ENCODE measurements at regions not wholly inside any gene's neighbourhood (a gene's known extent, or its start where the extent isn't known, plus 50 kb on each side); places are given as distances from the start of the nearest gene placed in this dataset.

DNA sequence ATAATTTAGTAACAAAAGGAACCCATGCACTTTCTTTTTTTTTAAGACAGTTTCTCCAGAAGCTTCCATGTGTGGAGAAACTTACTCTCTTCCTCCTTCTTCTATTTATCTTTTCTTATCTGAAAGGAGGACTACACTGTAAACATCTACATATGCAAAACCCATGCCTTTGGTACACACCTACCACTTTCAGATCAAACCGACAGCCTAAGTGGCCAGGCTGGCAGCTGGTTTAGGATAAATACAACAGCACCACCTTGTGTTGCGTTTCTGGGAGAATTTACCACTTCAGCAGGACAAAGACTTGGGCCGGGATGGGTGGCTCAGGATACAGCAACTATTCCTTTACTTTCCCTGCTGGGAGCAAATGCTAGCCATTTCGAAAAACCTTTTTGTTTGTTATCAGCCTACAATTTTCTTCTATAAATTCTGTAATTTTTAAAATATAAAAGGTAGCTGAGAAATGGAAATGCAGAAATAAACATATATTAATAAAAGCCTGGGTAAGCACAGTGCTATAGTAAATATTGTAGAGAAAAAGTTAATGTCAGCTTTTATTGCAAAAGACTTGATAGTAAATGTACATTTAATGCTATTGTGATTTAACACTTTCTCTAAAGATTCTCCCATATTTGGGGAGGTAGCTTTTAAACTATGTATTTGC, 94.0 kb upstream of the RFC3 start:
- DNase-seq = peak; percentile 23

DNA sequence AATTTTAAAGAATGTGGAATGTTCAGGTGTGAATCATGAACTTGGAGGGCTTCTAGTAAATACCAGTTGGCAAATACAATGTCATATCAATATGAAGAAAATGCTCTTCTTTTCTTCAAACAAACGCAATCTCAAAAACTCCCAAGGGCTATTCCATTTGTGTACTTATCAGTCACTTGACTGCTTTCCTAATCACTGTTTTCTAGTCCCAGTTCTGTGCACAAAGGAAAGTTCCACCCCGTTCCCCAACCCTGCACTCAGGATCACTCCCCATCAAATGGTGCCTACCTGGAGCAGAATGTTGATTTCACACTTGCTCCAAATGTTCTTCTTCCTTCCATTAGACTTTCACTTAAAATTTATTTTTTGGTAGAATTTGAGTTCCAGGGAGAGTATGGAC, 92.6 kb upstream of the RFC3 start:
- DNase-seq = no peak

GRCh38 chr13:33727297-33728083, 90.5 kb upstream of the RFC3 start:
- no peak for DNase-seq

- no peak for DNase-seq
These were observed 89.5 kb upstream of the RFC3 start for GRCh38 chr13:33728271-33729037.

DNA sequence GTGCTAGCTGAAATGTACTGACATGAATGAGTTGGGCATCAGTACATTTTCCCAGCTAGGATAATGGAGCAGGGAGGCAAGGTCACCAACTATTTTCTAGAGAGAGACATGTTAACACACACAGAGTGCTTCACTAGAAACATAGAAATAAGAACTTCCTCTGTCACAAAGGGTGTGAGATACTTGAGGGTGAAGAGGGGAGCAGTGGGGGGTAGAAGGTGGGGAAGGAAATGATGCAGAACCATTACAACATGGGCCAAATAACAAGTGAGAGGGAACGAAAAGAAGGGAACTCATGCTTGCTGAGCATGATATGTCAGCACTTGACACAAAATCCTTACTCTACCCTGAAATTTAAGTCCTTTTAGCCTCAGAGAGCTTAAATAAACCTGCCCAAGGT, 87.8 kb upstream of the RFC3 start:
- no peak for DNase-seq

GRCh38 chr13:33730619-33731018, 87.3 kb upstream of the RFC3 start:
- DNase-seq = no peak

DNA sequence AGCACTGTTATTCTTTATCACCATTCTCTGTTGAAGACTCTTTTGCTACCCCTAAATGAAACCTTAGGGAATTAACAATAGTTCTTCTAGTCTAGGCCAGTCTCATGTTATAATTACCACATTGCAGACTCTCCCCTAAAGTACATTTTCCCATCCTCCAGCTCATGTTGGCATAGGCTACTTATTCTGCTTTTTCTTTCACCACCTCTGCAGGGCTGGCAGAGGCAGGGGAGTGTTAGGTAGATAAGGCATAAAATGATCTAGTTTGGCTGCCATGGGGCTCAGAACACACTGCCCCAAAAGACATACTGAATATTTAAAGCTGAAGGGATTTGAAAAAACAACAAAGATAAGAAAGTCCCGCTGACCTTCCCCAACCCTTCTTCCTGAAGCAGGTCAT, 82.7 kb upstream of the RFC3 start:
- no peak for DNase-seq

- no peak for DNase-seq
These were observed 78.7 kb upstream of the RFC3 start for GRCh38 chr13:33739254-33739653.

DNA sequence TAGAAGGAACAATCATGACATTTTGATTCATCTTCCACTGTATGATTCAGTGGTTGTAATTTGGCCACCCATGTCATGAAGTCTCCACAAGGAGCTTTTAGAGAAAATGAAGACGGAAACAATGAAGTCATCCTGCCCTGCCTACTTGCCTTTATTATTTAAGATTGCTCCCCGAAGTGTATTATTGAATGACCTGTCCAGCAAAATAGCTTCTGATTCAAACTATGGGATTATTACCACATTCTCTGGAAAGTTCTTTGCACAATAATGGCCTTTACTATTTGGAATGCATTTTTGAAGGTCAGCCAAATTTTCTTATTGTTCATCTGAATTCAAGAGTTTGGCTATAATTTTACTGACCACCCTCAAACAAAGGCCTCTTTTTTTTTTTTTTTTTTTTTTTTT, 77.8 kb upstream of the RFC3 start:
- DNase-seq = no peak

GRCh38 chr13:33742321-33742720, 75.6 kb upstream of the RFC3 start:
- DNase-seq = no peak

DNA sequence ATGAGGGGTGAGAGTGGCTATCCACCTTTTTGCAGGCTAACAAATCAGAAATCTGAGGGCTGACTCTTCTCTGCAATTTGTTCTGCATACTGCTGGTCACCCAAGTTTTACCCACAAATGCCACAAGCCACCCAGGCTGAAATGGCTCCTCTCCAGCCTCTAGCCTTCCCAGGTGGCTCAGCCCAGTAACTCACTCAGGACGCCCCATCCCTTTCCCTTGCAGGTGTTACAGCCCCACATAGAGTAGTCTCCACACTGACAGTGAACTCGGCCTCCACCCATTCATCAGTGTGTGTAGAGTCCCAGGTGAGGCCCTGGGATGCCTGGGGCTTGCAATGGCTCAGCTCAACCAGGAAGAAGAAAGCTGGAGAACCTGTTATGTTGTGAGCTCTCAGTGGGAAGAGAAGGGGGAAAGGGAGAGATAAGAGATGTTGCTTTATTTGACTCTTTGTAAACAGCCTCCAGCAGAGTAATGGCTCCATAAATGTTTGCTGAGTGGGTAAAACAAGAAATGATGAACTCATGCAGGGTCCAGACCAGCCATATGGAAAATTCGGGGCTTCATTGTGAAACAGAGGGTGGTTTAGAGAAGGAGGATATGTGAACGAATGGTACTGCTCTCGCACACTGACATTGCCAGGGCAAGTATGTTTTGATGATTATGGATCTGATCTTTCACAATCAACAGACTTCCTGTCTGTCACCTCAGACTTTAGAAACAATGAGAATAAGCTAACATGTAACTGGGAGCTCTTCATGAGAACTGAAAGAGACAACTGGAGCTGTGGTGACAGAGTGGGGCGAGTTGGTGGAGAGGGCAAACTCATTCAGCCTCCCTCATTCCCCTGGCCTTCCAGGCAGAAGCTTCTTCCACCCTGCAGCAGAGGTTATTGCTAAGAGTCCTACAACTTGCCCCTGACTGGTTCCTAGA, 74.2 kb upstream of the RFC3 start:
- no peak for DNase-seq

DNA sequence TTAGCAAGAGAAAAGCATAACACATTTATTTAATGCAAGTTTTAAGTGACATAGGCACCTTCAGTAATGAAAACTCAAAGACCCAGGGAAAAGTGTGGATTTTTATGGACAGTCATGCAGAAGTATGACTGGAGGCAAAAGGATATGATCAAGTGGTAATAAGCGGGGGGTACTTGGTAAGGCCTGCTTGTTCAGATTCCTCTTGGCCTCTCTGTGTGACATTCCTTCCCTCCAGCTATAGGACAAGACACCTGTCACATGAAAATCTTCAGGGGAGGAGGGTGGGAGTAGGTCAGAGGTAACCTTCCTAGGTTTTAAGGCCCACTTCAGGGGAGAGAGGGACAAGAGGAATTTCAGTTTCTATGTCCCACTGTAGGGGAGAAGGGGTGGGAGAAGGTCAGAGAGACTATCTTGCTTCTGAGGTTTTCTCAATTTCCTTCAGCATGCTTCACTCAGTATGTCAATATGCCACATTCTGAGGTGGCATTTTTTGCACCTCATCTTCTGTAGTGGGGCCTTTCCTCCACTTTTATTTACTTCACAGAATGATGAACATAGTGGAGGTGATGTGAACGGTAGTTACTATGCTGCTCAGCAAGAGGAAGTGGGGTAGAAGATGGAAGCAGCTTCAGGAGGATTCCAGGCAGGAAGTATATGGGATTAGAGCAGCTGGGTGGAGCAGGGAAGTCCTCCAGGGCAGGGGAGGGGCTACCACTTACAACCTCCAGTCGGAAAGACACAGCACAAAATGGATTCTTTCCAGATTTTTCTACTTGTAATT, 73.2 kb upstream of the RFC3 start:
- no peak for DNase-seq

GRCh38 chr13:33745370-33746324, 72.3 kb upstream of the RFC3 start:
- DNase-seq = no peak

- DNase-seq = no peak
These were observed 71.1 kb upstream of the RFC3 start for GRCh38 chr13:33746867-33747266.

DNA sequence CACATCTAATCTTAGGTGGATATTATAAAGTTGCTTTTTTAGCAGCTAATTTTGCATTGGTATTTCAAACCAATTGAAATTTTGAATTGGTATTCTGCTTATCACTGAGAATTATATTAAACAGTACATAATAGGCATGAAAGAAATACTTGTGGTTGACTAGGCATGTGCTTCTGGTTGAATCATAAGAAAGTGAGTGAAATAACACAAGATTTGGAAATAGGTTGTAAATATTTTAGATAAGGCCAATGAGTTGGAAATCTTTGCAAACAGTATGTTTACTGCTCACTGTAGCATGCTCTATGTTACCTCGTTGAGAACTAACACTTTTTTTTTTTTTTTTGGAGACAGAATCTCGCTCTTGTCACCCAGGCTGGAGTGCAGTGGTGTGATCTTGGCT, 66.8 kb upstream of the RFC3 start:
- peak; percentile 57 for DNase-seq

DNA sequence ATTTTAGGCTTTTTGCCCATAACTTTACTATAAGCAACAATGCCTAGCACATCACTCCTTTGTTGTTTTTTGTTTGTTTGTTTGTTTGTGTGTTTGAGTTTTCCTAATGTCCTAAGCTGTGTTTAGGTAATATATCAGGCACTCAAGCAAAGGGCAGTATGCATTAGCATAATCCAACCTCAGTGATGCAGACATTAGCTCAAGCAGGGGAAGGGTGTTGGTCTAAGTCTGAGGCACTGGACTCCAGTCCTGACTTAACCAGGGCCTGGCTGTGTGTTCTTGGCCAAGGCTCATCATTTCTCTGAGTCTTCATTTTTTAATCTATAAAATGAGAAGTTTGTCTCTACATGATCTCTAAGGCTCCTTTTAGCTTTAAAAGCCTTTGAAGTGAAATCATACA, 65.9 kb upstream of the RFC3 start:
- no peak for DNase-seq

- no peak for DNase-seq
These were observed 65.4 kb upstream of the RFC3 start for GRCh38 chr13:33752597-33752996.

GRCh38 chr13:33756929-33757328, 61.0 kb upstream of the RFC3 start:
- DNase-seq = no peak

GRCh38 chr13:33757713-33758112, 60.2 kb upstream of the RFC3 start:
- DNase-seq = no peak

DNA sequence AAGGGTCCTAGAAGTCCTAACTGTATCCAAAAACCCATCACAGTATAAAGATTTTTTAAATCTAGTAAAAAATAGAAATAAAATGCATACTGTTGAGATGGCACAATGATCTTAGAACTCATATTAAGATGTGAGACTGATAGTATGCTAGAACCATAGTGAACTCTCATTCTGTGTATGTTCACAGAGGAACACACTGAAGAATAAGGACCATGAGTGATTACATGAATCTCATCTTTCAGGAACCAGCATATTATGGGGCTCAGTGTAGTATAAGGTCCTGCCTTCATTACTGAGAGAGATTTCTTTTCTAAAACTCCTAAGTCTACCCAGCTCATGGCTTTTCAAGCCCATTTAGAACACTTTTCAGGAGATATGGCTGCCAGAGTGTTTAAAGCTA, 59.8 kb upstream of the RFC3 start:
- DNase-seq = no peak

DNA sequence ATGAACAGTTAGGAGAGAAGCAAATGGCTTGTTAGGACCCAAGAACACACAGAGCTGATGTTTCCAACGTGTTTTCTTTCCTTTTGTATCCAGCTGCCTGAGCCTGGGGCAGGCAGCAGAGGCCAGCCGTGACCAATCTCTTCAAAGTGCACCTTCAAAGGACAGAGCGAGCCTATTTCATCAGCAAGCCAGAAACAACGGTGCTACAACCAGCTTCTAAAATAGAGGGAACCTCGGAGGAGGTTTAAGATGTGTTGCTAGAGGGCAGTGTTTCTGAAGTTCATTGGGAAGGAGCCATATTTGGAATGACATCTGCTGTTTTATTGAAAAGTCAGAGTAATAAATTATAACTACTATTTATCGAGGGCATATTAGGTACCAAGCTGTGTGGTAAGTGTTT, 56.2 kb upstream of the RFC3 start:
- DNase-seq = no peak
